NCI-H748 (cell line): ENCODE measurements at regions not wholly inside any gene's neighbourhood (a gene's known extent, or its start where the extent isn't known, plus 50 kb on each side); places are given as distances from the start of the nearest gene placed in this dataset.
A peak's percentile ranks its signal among the peaks of the same experiment; 100 is the strongest.
"Not testable (repeated sequence)": the region's sequence is repeated elsewhere in the genome, so short reads cannot be mapped to it uniquely, and the experiment has no call there.

Experiments
- DNase-seq: peaks from one replicate; lab custom pipeline; 2025; ENCODE audit not compliant: unreplicated experiment; lab: John Stamatoyannopoulos, UW

- DNase-seq, result no peak
Measured at GRCh38 chr4:79178760-79179159, 147.1 kb downstream of the NAA11 start.

- no peak for DNase-seq
Measured at GRCh38 chr4:79177388-79177787, 148.5 kb downstream of the NAA11 start.

- DNase-seq, result no peak
Measured at GRCh38 chr4:79176351-79176750, 149.5 kb downstream of the NAA11 start.

GRCh38 chr4:79175716-79176115 lies 150.1 kb downstream of the NAA11 start:
- DNase-seq, result peak; percentile 19

GRCh38 chr4:79174490-79175252 lies 151.2 kb downstream of the NAA11 start:
- DNase-seq, result no peak

- DNase-seq, result no peak
Measured at GRCh38 chr4:79173186-79173585, 152.7 kb downstream of the NAA11 start.

GRCh38 chr4:79170077-79170476 lies 155.8 kb downstream of the NAA11 start:
- no peak for DNase-seq

GRCh38 chr4:79164907-79165610 lies 160.8 kb downstream of the NAA11 start:
- peak; percentile 73 for DNase-seq

- no peak for DNase-seq
Measured at GRCh38 chr4:79163981-79164490, 161.8 kb downstream of the NAA11 start.

GRCh38 chr4:79160962-79161361 lies 164.9 kb downstream of the NAA11 start:
- no peak for DNase-seq

- DNase-seq, result not testable (repeated sequence)
Measured at GRCh38 chr4:79158705-79159104, 167.2 kb downstream of the NAA11 start.

GRCh38 chr4:79155336-79155735 lies 170.5 kb downstream of the NAA11 start:
- no peak for DNase-seq

GRCh38 chr4:79150820-79151416 lies 174.9 kb downstream of the NAA11 start:
- no peak for DNase-seq

GRCh38 chr4:79148369-79148768 lies 177.5 kb downstream of the NAA11 start:
- DNase-seq, result no peak

- DNase-seq, result no peak
Measured at GRCh38 chr4:79147251-79147650, 178.6 kb downstream of the NAA11 start.

- no peak for DNase-seq
Measured at GRCh38 chr4:79141530-79141929, 184.3 kb downstream of the NAA11 start.

GRCh38 chr4:79134767-79135166 lies 191.1 kb downstream of the NAA11 start:
- DNase-seq, result no peak

- no peak for DNase-seq
Measured at GRCh38 chr4:79132826-79133225, 193.0 kb downstream of the NAA11 start.

GRCh38 chr4:79121875-79122358 lies 182.7 kb upstream of the PAQR3 start:
- no peak for DNase-seq

GRCh38 chr4:79121223-79121622 lies 182.0 kb upstream of the PAQR3 start:
- DNase-seq, result no peak

- DNase-seq, result peak; percentile 1
Measured at GRCh38 chr4:79117051-79117450, 177.8 kb upstream of the PAQR3 start.

- no peak for DNase-seq
Measured at GRCh38 chr4:79107014-79107413, 167.8 kb upstream of the PAQR3 start.
